ENCODE measurements at regions not wholly inside any gene's neighbourhood (a gene's known extent, or its start where the extent isn't known, plus 50 kb on each side); places are given as distances from the start of the nearest gene placed in this dataset.
A peak's percentile ranks its signal among the peaks of the same experiment; 100 is the strongest.

- Histone ChIP-seq H3K4me2 (replicated peaks; ENCODE audit: low read depth, low read length, poor library complexity, severe bottlenecking) (peak overlapping the region; percentile 30), H3K36me3 (replicated peaks in 1 of 2; ENCODE audit: control extremely low read depth in 1 of 2, control insufficient read depth in 1 of 2, extremely low read depth in 1 of 2, insufficient read depth in 2 of 2, low read length in 1 of 2) (no peaks in the 10 kb centered on the region), H3K27ac (ENCODE audit: low read length in 2 of 2) (no peak overlapping the region), H3K27me3 (replicated peaks in 1 of 4; ENCODE audit: control extremely low read depth in 1 of 4, control insufficient read depth in 3 of 4, insufficient read depth in 4 of 4, low read length in 3 of 4) (no peaks in the 10 kb centered on the region), H3K4me3 (ENCODE audit: control extremely low read depth in 1 of 5, extremely low read depth in 1 of 5, insufficient read depth in 1 of 5, low read depth in 2 of 5, low read length in 4 of 5) (no peak overlapping the region), H3K9me3 (ENCODE audit: control extremely low read depth in 1 of 3, control insufficient read depth in 2 of 3, insufficient read depth in 1 of 3, low read length in 2 of 3) (no peaks in the 10 kb centered on the region), H3K4me1 (ENCODE audit: control insufficient read depth in 2 of 2, insufficient read depth in 2 of 2, low read length in 2 of 2) (peaks cover 5 to 9% of the 10 kb centered on the region in 2 donors), H4K20me1 (ENCODE audit: control insufficient read depth, insufficient read depth, low read length, poor library complexity, severe bottlenecking) (no peaks in the 10 kb centered on the region), H3K79me2 (ENCODE audit: control insufficient read depth, insufficient read depth, low read length) (no peaks in the 10 kb centered on the region), H2AFZ (ENCODE audit: insufficient read depth, low read depth, low read length, poor library complexity, severe bottlenecking) (peak overlapping the region; percentile 32), H3K9ac (ENCODE audit: low read length) (no peak overlapping the region)
- 0% methylated on average over 7 of the region's 9 CpGs for WGBS (ENCODE audit: insufficient coverage)
- Mint-ChIP-seq H3K4me3 (no peak overlapping the region), H3K27ac (no peak overlapping the region), H3K27me3 (no peaks in the 10 kb centered on the region), H3K4me1 (peaks cover 6% of the 10 kb centered on the region), H3K9me3 (ENCODE audit: insufficient read depth) (no peaks in the 10 kb centered on the region)
- TF ChIP-seq CTCF (IDR thresholded peaks at IDR 0.05) (no peak), EZH2 (IDR thresholded peaks at IDR 0.05; ENCODE audit: borderline replicate concordance, insufficient read depth, low read depth, low read length, poor library complexity, severe bottlenecking) (no peak)
- intact Hi-C loops (cut with micrococcal nuclease) = no loop called here
- CTCF ChIA-PET = no interaction called here
- DNase-seq = peak; percentile 27
- POLR2A ChIA-PET = no interaction called here
- peak; percentile 67 for ATAC-seq (ENCODE audit: low read depth)
These were observed 98.8 kb upstream of the BASP1 start for GRCh38 chr5:17118631-17119030.

GRCh38 chr5:17120209-17120608 is 97.2 kb upstream of the BASP1 start:
- TF ChIP-seq EZH2 (IDR thresholded peaks at IDR 0.05; ENCODE audit: borderline replicate concordance, insufficient read depth, low read depth, low read length, poor library complexity, severe bottlenecking) (no peak), CTCF (IDR thresholded peaks at IDR 0.05) (no peak)
- Histone ChIP-seq H3K27me3 (replicated peaks in 1 of 4; ENCODE audit: control extremely low read depth in 1 of 4, control insufficient read depth in 3 of 4, insufficient read depth in 4 of 4, low read length in 3 of 4) (no peaks in the 10 kb centered on the region), H3K4me1 (ENCODE audit: control insufficient read depth in 2 of 2, insufficient read depth in 2 of 2, low read length in 2 of 2) (peaks cover 5 to 9% of the 10 kb centered on the region in 2 donors), H3K9me3 (ENCODE audit: control extremely low read depth in 1 of 3, control insufficient read depth in 2 of 3, insufficient read depth in 1 of 3, low read length in 2 of 3) (no peaks in the 10 kb centered on the region), H3K9ac (ENCODE audit: low read length) (no peak overlapping the region), H4K20me1 (ENCODE audit: control insufficient read depth, insufficient read depth, low read length, poor library complexity, severe bottlenecking) (no peaks in the 10 kb centered on the region), H3K79me2 (ENCODE audit: control insufficient read depth, insufficient read depth, low read length) (no peaks in the 10 kb centered on the region), H3K4me3 (ENCODE audit: control extremely low read depth in 1 of 5, extremely low read depth in 1 of 5, insufficient read depth in 1 of 5, low read depth in 2 of 5, low read length in 4 of 5) (no peak overlapping the region), H3K36me3 (replicated peaks in 1 of 2; ENCODE audit: control extremely low read depth in 1 of 2, control insufficient read depth in 1 of 2, extremely low read depth in 1 of 2, insufficient read depth in 2 of 2, low read length in 1 of 2) (no peaks in the 10 kb centered on the region), H2AFZ (ENCODE audit: insufficient read depth, low read depth, low read length, poor library complexity, severe bottlenecking) (no peak overlapping the region), H3K4me2 (replicated peaks; ENCODE audit: low read depth, low read length, poor library complexity, severe bottlenecking) (no peak overlapping the region), H3K27ac (ENCODE audit: low read length in 2 of 2) (no peak overlapping the region)
- POLR2A ChIA-PET = no interaction called here
- intact Hi-C loops (cut with micrococcal nuclease) = no loop called here
- H3K27me3 Mint-ChIP-seq = no peaks in the 10 kb centered on the region
- CTCF ChIA-PET = interaction anchor here (1.6 kb wide), 1 partner anchor 13 kb away, joined by 4 read pairs; no protein-coding TSS in a partner anchor
- H3K9me3 Mint-ChIP-seq (ENCODE audit: insufficient read depth) = no peaks in the 10 kb centered on the region
- H3K4me3 Mint-ChIP-seq = no peak overlapping the region
- WGBS (ENCODE audit: insufficient coverage) = 100% methylated on average over 1 of the region's 3 CpGs
- H3K27ac Mint-ChIP-seq = no peak overlapping the region
- ATAC-seq (ENCODE audit: low read depth) (no peak), DNase-seq (no peak)
- H3K4me1 Mint-ChIP-seq = peaks cover 6% of the 10 kb centered on the region
